Loucy (cell line): ENCODE measurements at regions not wholly inside any gene's neighbourhood (a gene's known extent, or its start where the extent isn't known, plus 50 kb on each side); places are given as distances from the start of the nearest gene placed in this dataset.

Source experiments
- H2AFZ ChIP-seq: fragments of 200-600 bp; sonication (generic); 2 replicates; pipeline ENCODE4 v1.6.0; 2016; ENCODE audit warnings: antibody characterized with exemption, mild to moderate bottlenecking, low read length, moderate library complexity
- H3F3A ChIP-seq: fragments of 200-600 bp; 2 replicates; pipeline ENCODE4 v1.6.0; 2016; ENCODE audit warnings: antibody characterized with exemption, low read depth, mild to moderate bottlenecking
- H3K27me3 ChIP-seq: fragments of 200-600 bp; sonication (generic); 2 replicates; pipeline ENCODE4 v1.6.1; 2014; ENCODE audit warnings: low read length, mild to moderate bottlenecking; ENCODE audit not compliant: insufficient read depth, poor library complexity, severe bottlenecking
- H3K36me3 ChIP-seq: fragments of 200-600 bp; sonication (generic); 2 replicates; pipeline ENCODE4 v1.6.1; 2016; ENCODE audit warnings: low read length; ENCODE audit not compliant: insufficient read depth
- H3K4me1 ChIP-seq: fragments of 200-600 bp; sonication (generic); 2 replicates; pipeline ENCODE4 v1.5.1; 2014; ENCODE audit warnings: low read length, mild to moderate bottlenecking; ENCODE audit not compliant: insufficient read depth, poor library complexity, severe bottlenecking
- H3K4me2 ChIP-seq: fragments of 200-600 bp; sonication (generic); 2 replicates; pipeline ENCODE4 v1.6.0; 2014; ENCODE audit warnings: antibody characterized with exemption, low read length, low read depth, mild to moderate bottlenecking; ENCODE audit not compliant: poor library complexity, severe bottlenecking
- H3K4me3 ChIP-seq: fragments of 200-600 bp; sonication (generic); 2 replicates; pipeline ENCODE4 v1.5.1; 2014; ENCODE audit warnings: low read length, mild to moderate bottlenecking, mixed read lengths; ENCODE audit not compliant: poor library complexity, severe bottlenecking
- H3K79me2 ChIP-seq: fragments of 200-600 bp; sonication (generic); 2 replicates; pipeline ENCODE4 v1.6.1; 2014; ENCODE audit warnings: low read length; ENCODE audit not compliant: insufficient read depth
- H3K9ac ChIP-seq: fragments of 200-600 bp; sonication (generic); 2 replicates; pipeline ENCODE4 v1.6.0; 2014; ENCODE audit warnings: mild to moderate bottlenecking, low read depth, low read length, moderate library complexity; ENCODE audit not compliant: poor library complexity, severe bottlenecking
- H3K9me2 ChIP-seq: fragments of 200-600 bp; sonication (generic); replicated peaks from 2 replicates; pipeline ENCODE4 v1.6.1; 2016; ENCODE audit warnings: low read depth, low read length, mixed read lengths
- H3K9me3 ChIP-seq: fragments of 200-600 bp; sonication (generic); 2 replicates; pipeline ENCODE4 v1.6.1; 2014; ENCODE audit warnings: mild to moderate bottlenecking, antibody characterized with exemption, low read length, low read depth; ENCODE audit not compliant: insufficient read depth
- H4K20me1 ChIP-seq: fragments of 200-600 bp; sonication (generic); 2 replicates; pipeline ENCODE4 v1.6.0; 2014; ENCODE audit warnings: antibody characterized with exemption, low read length, mild to moderate bottlenecking; ENCODE audit not compliant: insufficient read depth, poor library complexity, severe bottlenecking
- CTCF ChIP-seq: fragments of 200-600 bp; sonication (generic); conservative IDR thresholded peaks from 2 replicates; pipeline ENCODE4 v1.5.1; 2014; ENCODE audit warnings: mild to moderate bottlenecking, antibody characterized with exemption, low read length
- EZH2phosphoT487 ChIP-seq: fragments of 200-600 bp; IDR thresholded peaks from 2 replicates; pipeline ENCODE4 v1.6.1; 2018; ENCODE audit warnings: antibody characterized with exemption, mild to moderate bottlenecking, moderate library complexity, borderline replicate concordance

- Histone ChIP-seq H3F3A (no peaks in the 10 kb centered on the region), H4K20me1 (no peaks in the 10 kb centered on the region), H2AFZ (no peak overlapping the region), H3K9me3 (0 out of 2 replicates have a peak, but pooled peaks cover under 1% of the 10 kb centered on the region), H3K36me3 (no peaks in the 10 kb centered on the region), H3K27me3 (no peaks in the 10 kb centered on the region), H3K4me1 (no peaks in the 10 kb centered on the region), H3K79me2 (no peaks in the 10 kb centered on the region), H3K9ac (no peak overlapping the region), H3K4me3 (no peak overlapping the region), H3K4me2 (no peak overlapping the region), H3K9me2 (no peaks in the 10 kb centered on the region)
- no peak for TF ChIP-seq CTCF
- no peak for TF ChIP-seq EZH2phosphoT487
These were observed 73.5 kb upstream of the KAZN start for GRCh38 chr1:14524826-14525636.

GRCh38 chr1:14529475-14529874, 69.0 kb upstream of the KAZN start:
- Histone ChIP-seq H4K20me1 (no peaks in the 10 kb centered on the region), H3K27me3 (no peaks in the 10 kb centered on the region), H3K4me2 (no peak overlapping the region)

GRCh38 chr1:14531519-14531918, 67.0 kb upstream of the KAZN start:
- no peak overlapping the region for H3K4me3 ChIP-seq
- H3K4me1 ChIP-seq: no peaks in the 10 kb centered on the region
- H3K27me3 ChIP-seq: no peaks in the 10 kb centered on the region
- no peaks in the 10 kb centered on the region for H3K9me2 ChIP-seq
- H2AFZ ChIP-seq: no peak overlapping the region
- no peaks in the 10 kb centered on the region for H3K79me2 ChIP-seq
- no peaks in the 10 kb centered on the region for H4K20me1 ChIP-seq
- H3K9me3 ChIP-seq: peaks cover 5% of the 10 kb centered on the region; the same call in 1 of the 2 replicates
- no peak for TF ChIP-seq CTCF
- no peak for TF ChIP-seq EZH2phosphoT487
- H3K4me2 ChIP-seq: no peak overlapping the region
- no peaks in the 10 kb centered on the region for H3K36me3 ChIP-seq
- H3K9ac ChIP-seq: no peak overlapping the region
- no peaks in the 10 kb centered on the region for H3F3A ChIP-seq

More at GRCh38 chr1:14529475-14529874, 69.0 kb upstream of the KAZN start:
- Histone ChIP-seq H3K79me2 (no peaks in the 10 kb centered on the region), H3K9me3 (peaks cover 5% of the 10 kb centered on the region; the same call in 1 of the 2 replicates), H3K36me3 (no peaks in the 10 kb centered on the region), H3F3A (no peaks in the 10 kb centered on the region), H2AFZ (no peak overlapping the region), H3K9ac (no peak overlapping the region), H3K9me2 (no peaks in the 10 kb centered on the region), H3K4me1 (no peaks in the 10 kb centered on the region), H3K4me3 (no peak overlapping the region)
- no peak for TF ChIP-seq EZH2phosphoT487
- TF ChIP-seq CTCF: no peak
